Uterus (tissue), 3 donors: ENCODE measurements at regions not wholly inside any gene's neighbourhood (a gene's known extent, or its start where the extent isn't known, plus 50 kb on each side); places are given as distances from the start of the nearest gene placed in this dataset.

Experiments
- DNase-seq, 2 donors: peaks; one replicate each; pipeline ENCODE4 v3.0.0-alpha.2; 2019 to 2020
- H3K27ac ChIP-seq, 2 donors: fragments of 200-600 bp; sonication (generic); 1 replicate in 1 of 2; 2 replicates in 1 of 2; pipeline ENCODE4 v1.5.1; 2016 to 2018
- H3K27me3 ChIP-seq, 2 donors: fragments of 200-600 bp; sonication (generic); one replicate each; pipeline ENCODE4 v1.5.1; 2018 to 2019; ENCODE audit warnings: control low read depth in 1 of 2
- H3K36me3 ChIP-seq, 2 donors: fragments of 200-600 bp; sonication (generic); one replicate each; pipeline ENCODE4 v1.5.1; 2019; ENCODE audit warnings: control low read depth in 1 of 2
- H3K4me1 ChIP-seq, 2 donors: fragments of 200-600 bp; sonication (generic); one replicate each; pipeline ENCODE4 v1.5.1; 2018 to 2019; ENCODE audit warnings: control low read depth in 1 of 2
- H3K4me3 ChIP-seq, 2 donors: fragments of 200-600 bp; sonication (generic); 1 replicate in 1 of 2; 2 replicates in 1 of 2; pipeline ENCODE4 v1.5.1; 2018 to 2019; ENCODE audit warnings: mild to moderate bottlenecking in 1 of 2
- H3K9me3 ChIP-seq, 2 donors: fragments of 200-600 bp; sonication (generic); one replicate each; pipeline ENCODE4 v1.5.1; 2019; ENCODE audit warnings: control low read depth in 1 of 2
- POLR2A ChIP-seq, 2 donors: fragments of 450-650 bp; IDR thresholded peaks; one replicate each; pipeline ENCODE4 v1.6.1; 2016; ENCODE audit warnings: antibody characterized with exemption in 2 of 2, mild to moderate bottlenecking in 1 of 2, moderate library complexity in 1 of 2
- intact Hi-C: fragments of 100-400 bp; cut with DNase I; formaldehyde crosslinking; loops from one replicate; pipeline ENCODE4 v1.15.1; 2023; ENCODE audit warnings: low total_unique reads
- TF ChIP-seq, protein P1 (sequence below), 4 experiments: fragments of 200-600 bp in 2 of 4; fragments of 450-650 bp in 2 of 4; sonication (generic) in 2 of 4; IDR thresholded peaks; one replicate each; pipeline ENCODE4 v1.5.1; 2016 to 2019; ENCODE audit warnings: antibody characterized with exemption in 4 of 4, mild to moderate bottlenecking in 2 of 4, moderate library complexity in 1 of 4
- donor health status: DM: yes; HTN: yes; CAD: no.

DNA sequence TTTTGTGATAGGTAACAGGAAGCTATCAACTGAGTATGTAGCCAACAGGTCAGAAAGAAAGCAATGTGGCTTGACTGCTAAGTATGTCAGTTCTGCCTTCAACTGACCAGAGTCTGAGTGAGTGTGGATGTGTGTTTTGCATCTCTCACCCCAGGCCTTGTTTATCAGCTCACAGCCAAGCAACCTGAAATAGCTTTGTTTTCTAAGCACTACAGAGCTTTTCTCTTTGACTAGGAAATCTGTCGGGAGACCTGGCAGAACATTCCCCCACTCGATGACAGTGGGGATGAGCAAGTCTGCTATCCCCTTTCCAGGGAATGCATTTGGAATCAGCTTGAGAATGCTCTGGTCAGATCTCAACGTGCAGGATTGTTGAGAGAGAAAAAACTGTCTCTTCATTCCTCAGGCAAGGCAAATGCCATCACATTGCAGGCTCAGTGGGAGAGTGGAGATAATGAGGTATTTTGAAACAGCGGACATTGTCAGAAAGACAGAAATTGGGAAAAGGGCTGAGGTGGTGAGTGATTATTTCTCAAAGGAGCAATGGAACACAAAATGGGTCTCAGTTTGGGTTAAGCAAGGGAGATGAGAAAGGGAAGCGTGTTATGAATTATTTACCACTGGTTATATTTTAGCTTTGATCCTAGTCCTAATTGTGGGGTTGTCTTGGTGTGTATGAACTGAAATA lies 233.8 kb upstream of the PIK3C3 start:
- H3K36me3 ChIP-seq = no peaks in the 10 kb centered on the region
- intact Hi-C loops = no loop called here
- H3K4me3 ChIP-seq = no peak overlapping the region
- H3K27ac ChIP-seq = no peak overlapping the region
- no peaks in the 10 kb centered on the region for H3K27me3 ChIP-seq
- H3K4me1 ChIP-seq = no peaks in the 10 kb centered on the region
- DNase-seq = no peak
- no peaks in the 10 kb centered on the region for H3K9me3 ChIP-seq
- no peak for TF ChIP-seq POLR2A (IDR thresholded peaks at IDR 0.05)
- TF ChIP-seq, protein P1, sequence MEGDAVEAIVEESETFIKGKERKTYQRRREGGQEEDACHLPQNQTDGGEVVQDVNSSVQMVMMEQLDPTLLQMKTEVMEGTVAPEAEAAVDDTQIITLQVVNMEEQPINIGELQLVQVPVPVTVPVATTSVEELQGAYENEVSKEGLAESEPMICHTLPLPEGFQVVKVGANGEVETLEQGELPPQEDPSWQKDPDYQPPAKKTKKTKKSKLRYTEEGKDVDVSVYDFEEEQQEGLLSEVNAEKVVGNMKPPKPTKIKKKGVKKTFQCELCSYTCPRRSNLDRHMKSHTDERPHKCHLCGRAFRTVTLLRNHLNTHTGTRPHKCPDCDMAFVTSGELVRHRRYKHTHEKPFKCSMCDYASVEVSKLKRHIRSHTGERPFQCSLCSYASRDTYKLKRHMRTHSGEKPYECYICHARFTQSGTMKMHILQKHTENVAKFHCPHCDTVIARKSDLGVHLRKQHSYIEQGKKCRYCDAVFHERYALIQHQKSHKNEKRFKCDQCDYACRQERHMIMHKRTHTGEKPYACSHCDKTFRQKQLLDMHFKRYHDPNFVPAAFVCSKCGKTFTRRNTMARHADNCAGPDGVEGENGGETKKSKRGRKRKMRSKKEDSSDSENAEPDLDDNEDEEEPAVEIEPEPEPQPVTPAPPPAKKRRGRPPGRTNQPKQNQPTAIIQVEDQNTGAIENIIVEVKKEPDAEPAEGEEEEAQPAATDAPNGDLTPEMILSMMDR (IDR thresholded peaks at IDR 0.05) = no peak

DNA sequence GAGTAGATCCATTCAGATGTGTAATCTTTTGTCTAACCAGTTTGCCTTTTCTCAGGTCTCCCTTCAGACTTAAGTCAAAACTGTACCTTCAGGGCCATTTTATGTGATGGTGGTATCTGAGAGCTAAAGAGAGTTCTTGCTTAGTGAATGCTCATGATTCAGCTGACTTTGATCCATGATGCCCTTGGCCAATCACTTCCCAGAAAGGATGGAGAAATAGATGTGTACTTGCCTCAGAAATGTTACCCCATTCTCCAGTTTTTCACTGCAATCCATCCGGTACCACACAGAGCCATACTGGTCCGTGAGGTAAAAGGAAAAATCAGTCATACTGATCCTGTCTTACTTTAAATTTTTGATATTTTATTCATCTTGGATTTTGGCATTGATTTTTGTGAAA lies 234.8 kb upstream of the PIK3C3 start:
- Histone ChIP-seq H3K36me3 (no peaks in the 10 kb centered on the region), H3K4me1 (no peaks in the 10 kb centered on the region), H3K27ac (no peak overlapping the region), H3K27me3 (no peaks in the 10 kb centered on the region), H3K9me3 (no peaks in the 10 kb centered on the region), H3K4me3 (no peak overlapping the region)
- intact Hi-C loops = no loop called here
- TF ChIP-seq, protein P1 (IDR thresholded peaks at IDR 0.05) = no peak
- TF ChIP-seq POLR2A (IDR thresholded peaks at IDR 0.05) = no peak
- no peak for DNase-seq

DNA sequence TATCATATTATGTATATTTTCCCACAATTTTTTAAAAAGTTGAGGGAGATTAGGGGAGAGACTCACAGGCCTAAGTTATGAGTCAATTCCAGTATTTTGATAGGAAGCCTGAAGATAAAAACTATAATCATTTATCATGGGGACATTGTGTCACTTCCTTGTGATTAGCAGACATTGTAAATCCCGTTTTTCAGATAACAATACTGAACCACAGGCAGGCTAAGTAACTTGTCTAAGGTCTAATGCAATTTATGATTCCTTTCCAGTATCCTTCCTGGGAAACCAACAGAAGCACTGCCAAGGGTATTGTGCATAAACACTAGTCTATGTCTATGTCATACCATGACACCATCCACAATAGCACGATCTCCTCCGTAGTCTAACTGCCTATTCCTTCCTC lies 235.2 kb upstream of the PIK3C3 start:
- intact Hi-C loops = no loop called here
- no peaks in the 10 kb centered on the region for H3K4me1 ChIP-seq
- H3K9me3 ChIP-seq = no peaks in the 10 kb centered on the region
- no peak for DNase-seq
- H3K36me3 ChIP-seq = no peaks in the 10 kb centered on the region
- H3K4me3 ChIP-seq = no peak overlapping the region
- H3K27ac ChIP-seq = no peak overlapping the region
- TF ChIP-seq POLR2A (IDR thresholded peaks at IDR 0.05) = no peak
- TF ChIP-seq, protein P1 (IDR thresholded peaks at IDR 0.05) = no peak
- no peaks in the 10 kb centered on the region for H3K27me3 ChIP-seq

DNA sequence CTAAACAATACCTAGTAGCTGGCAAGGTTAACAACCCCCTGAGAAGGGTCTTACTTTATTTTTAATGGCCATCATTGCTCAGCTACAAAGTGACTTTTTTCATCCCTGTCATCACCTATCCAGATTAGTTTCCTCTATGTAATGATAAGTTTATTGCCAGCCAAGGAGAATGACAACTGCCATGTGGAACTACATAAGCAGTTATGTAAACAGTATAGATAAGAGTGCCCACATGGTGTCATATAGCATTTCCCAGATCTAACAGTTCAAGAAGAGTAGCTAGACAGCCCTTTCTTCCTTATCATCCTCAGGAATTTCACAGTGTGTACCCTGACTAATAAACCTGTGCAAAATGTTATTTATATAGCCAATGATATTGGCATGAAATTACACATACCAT lies 240.2 kb upstream of the PIK3C3 start:
- Histone ChIP-seq H3K9me3 (no peaks in the 10 kb centered on the region), H3K27ac (no peak overlapping the region), H3K4me3 (no peak overlapping the region), H3K4me1 (no peaks in the 10 kb centered on the region), H3K36me3 (no peaks in the 10 kb centered on the region), H3K27me3 (no peaks in the 10 kb centered on the region)
- no peak for DNase-seq
- TF ChIP-seq POLR2A (IDR thresholded peaks at IDR 0.05) = no peak
- TF ChIP-seq, protein P1 (IDR thresholded peaks at IDR 0.05) = no peak
- intact Hi-C loops = no loop called here

DNA sequence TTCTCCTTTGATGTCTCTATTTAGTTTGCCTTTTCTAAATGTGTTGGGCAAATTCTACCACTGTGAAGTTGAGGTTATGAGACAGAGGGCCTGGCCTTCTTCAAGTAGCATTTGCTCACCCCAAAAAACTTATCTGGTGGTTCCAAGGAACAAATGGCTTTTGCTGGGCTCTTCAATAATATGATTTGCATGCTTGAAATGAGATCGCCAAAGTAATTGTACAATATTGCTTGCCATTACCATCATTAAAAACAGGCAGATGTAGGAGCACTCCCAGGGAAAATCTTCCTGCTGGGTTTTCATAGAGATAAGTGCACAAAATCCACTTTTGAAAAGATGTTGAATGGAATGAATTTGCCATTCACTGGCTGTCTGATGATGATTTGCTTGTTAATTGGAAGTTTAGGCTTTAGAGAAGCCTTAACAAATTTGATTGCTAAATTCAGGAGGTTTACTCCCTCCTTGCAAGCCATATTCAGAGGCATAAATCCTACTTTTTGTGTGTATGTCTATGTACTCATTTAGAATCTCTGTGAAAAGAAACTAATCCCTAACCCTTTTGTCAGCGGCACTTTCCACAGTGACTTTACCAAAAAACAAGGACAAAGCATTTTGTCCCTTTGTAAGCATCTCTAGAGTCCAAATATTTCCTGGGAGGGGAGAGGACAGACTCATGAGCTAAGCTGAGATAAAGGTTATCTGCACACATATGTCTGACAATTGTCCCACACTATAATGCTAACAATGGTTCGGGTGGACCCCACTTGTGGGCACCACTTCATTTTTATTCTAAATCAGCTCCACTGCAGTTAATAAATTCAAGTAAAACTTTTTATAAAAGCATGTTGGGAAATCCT lies 240.8 kb upstream of the PIK3C3 start:
- Histone ChIP-seq H3K4me1 (no peaks in the 10 kb centered on the region), H3K27ac (no peak overlapping the region), H3K36me3 (no peaks in the 10 kb centered on the region), H3K4me3 (no peak overlapping the region), H3K9me3 (no peaks in the 10 kb centered on the region), H3K27me3 (no peaks in the 10 kb centered on the region)
- TF ChIP-seq, protein P1 (IDR thresholded peaks at IDR 0.05) = no peak
- TF ChIP-seq POLR2A (IDR thresholded peaks at IDR 0.05) = no peak
- intact Hi-C loops = no loop called here
- no peak for DNase-seq
